GM12878 (cell line): ENCODE measurements at regions not wholly inside any gene's neighbourhood (a gene's known extent, or its start where the extent isn't known, plus 50 kb on each side); places are given as distances from the start of the nearest gene placed in this dataset.

Experiments
- ATAC-seq: fragments of 200-7000 bp; cut with Tn5 transposase; 3 replicates; pipeline ENCODE4 v1.9.1; 2020; ENCODE audit warnings: mild to moderate bottlenecking, moderate library complexity
- BruUV-seq: library from RNA; stranded (reverse); fragments of 400-500 nt; replicated peaks from 2 replicates; lab custom pipeline; 2021; lab: Mats Ljungman, UMichigan
- CTCF ChIA-PET: fragments of 300-600 bp; sonication (Branson Sonifier 250); formaldehyde crosslinking; extraction: SDS; loops from one replicate; lab custom pipeline; 2021; ENCODE audit warnings: inconsistent platforms; lab: Yijun Ruan, JAX
- POLR2A ChIA-PET: fragments of 350-600 bp; formaldehyde crosslinking; extraction: SDS; loops from one replicate; lab custom pipeline; 2021; ENCODE audit warnings: inconsistent platforms; lab: Charles Lee
- RAD21 ChIA-PET: fragments of 300-600 bp; sonication (Branson Sonifier 250); formaldehyde crosslinking; loops from one replicate; lab custom pipeline; 2023; ENCODE audit warnings: antibody characterized with exemption; ENCODE audit not compliant: unreplicated experiment; lab: Charles Lee
- SMC1A ChIA-PET: fragments of 300-600 bp; sonication (Branson Sonifier 250); formaldehyde crosslinking; loops from one replicate; lab custom pipeline; 2023; ENCODE audit not compliant: unreplicated experiment, uncharacterized antibody; lab: Charles Lee
- DNase-seq: peaks from one replicate; pipeline ENCODE4 v3.0.0-alpha.2; 2011; ENCODE audit warnings: low read depth, low spot score
- FAIRE-seq: peaks from 3 replicates; lab custom pipeline; 2011; peaks lifted over from hg19 to GRCh38; lab: Jason Lieb, UNC
- H2AFZ ChIP-seq: 2 replicates; pipeline ENCODE4 v1.6.0; 2011; ENCODE audit warnings: low read depth, low read length, control low read depth; ENCODE audit not compliant: control insufficient read depth
- H3K27ac ChIP-seq: 2 replicates; pipeline ENCODE4 v1.5.1; 2011; ENCODE audit warnings: control low read depth; ENCODE audit not compliant: control insufficient read depth, insufficient read depth
- H3K27me3 ChIP-seq, 2 experiments: replicated peaks in 1 of 2; 2 replicates each; pipeline versions ENCODE4 v1.6.0 to v1.6.1; 2011; ENCODE audit warnings: low read length in 1 of 2; ENCODE audit not compliant: control insufficient read depth in 2 of 2, insufficient read depth in 2 of 2
- H3K36me3 ChIP-seq, 2 experiments: 2 replicates each; pipeline ENCODE4 v1.5.1; 2011; ENCODE audit warnings: low read length in 1 of 2; ENCODE audit not compliant: control insufficient read depth in 2 of 2, insufficient read depth in 2 of 2
- H3K4me1 ChIP-seq: 2 replicates; pipeline ENCODE4 v1.6.1; 2011; ENCODE audit warnings: mild to moderate bottlenecking, low read length, moderate library complexity, mixed read lengths; ENCODE audit not compliant: control insufficient read depth, insufficient read depth
- H3K4me2 ChIP-seq: 2 replicates; pipeline ENCODE4 v1.6.0; 2011; ENCODE audit warnings: control low read depth; ENCODE audit not compliant: control insufficient read depth, insufficient read depth
- H3K4me3 ChIP-seq: fragments of 200-600 bp; sonication (generic); 2 replicates; pipeline ENCODE4 v1.5.1; 2016
- H3K79me2 ChIP-seq: 2 replicates; pipeline ENCODE4 v1.6.0; 2011; ENCODE audit warnings: low read length; ENCODE audit not compliant: control insufficient read depth, insufficient read depth
- H3K9ac ChIP-seq: 2 replicates; pipeline ENCODE4 v1.8.0; 2011; ENCODE audit warnings: low read length, control low read depth, mixed read lengths; ENCODE audit not compliant: control insufficient read depth, insufficient read depth
- H3K9me3 ChIP-seq: replicated peaks from 3 replicates; pipeline ENCODE4 v1.5.1; 2011; ENCODE audit warnings: mild to moderate bottlenecking, low read length; ENCODE audit not compliant: control insufficient read depth, insufficient read depth
- H4K20me1 ChIP-seq: 2 replicates; pipeline ENCODE4 v1.6.0; 2011; ENCODE audit not compliant: control insufficient read depth, insufficient read depth
- CUX1 ChIP-seq: IDR thresholded peaks from 2 replicates; pipeline ENCODE4 v1.6.1; 2012; ENCODE audit warnings: improper control_type of control experiment, low read depth, low read length; ENCODE audit not compliant: insufficient replicate concordance
- EED ChIP-seq: sonication (generic); IDR thresholded peaks from 2 replicates; pipeline ENCODE4 v1.6.1; 2016; ENCODE audit warnings: antibody characterized with exemption, low read depth
- ESRRA ChIP-seq: IDR thresholded peaks from 2 replicates; pipeline ENCODE4 v1.6.1; 2012; ENCODE audit warnings: mild to moderate bottlenecking, low read length, improper control_type of control experiment
- EZH2 ChIP-seq: IDR thresholded peaks from 2 replicates; pipeline ENCODE4 v1.6.1; 2012; ENCODE audit warnings: low read depth, mild to moderate bottlenecking, control low read depth, inconsistent platforms, low read length, borderline replicate concordance; ENCODE audit not compliant: control insufficient read depth
- FOXK2 ChIP-seq: fragments of 450-650 bp; IDR thresholded peaks from 2 replicates; pipeline ENCODE4 v1.6.1; 2017; ENCODE audit warnings: mild to moderate bottlenecking, moderate library complexity
- KAT2A ChIP-seq: conservative IDR thresholded peaks from 2 replicates; pipeline ENCODE4 v1.6.1; 2011; ENCODE audit warnings: low read depth, low read length; ENCODE audit not compliant: control insufficient read depth
- MXI1 ChIP-seq: fragments of 150-350 bp; IDR thresholded peaks from 2 replicates; pipeline ENCODE4 v1.6.1; 2011; ENCODE audit warnings: low read depth, mild to moderate bottlenecking, inconsistent platforms, low read length, improper control_type of control experiment
- NFIC ChIP-seq: IDR thresholded peaks from 2 replicates; pipeline ENCODE4 v1.6.1; 2012; ENCODE audit warnings: low read depth, mild to moderate bottlenecking, inconsistent platforms, low read length, moderate library complexity
- PAX5 ChIP-seq: IDR thresholded peaks from 2 replicates; pipeline ENCODE4 v1.6.1; 2011; ENCODE audit warnings: low read depth, low read length, borderline replicate concordance
- POLR2AphosphoS5 ChIP-seq: IDR thresholded peaks from 2 replicates; pipeline ENCODE4 v1.6.1; 2011; ENCODE audit warnings: mild to moderate bottlenecking, low read length, inconsistent platforms
- RELA ChIP-seq: fragments of 450-650 bp; IDR thresholded peaks from 2 replicates; pipeline ENCODE4 v1.8.0; 2014; ENCODE audit warnings: borderline replicate concordance; ENCODE audit not compliant: partially characterized antibody
- STAT3 ChIP-seq: IDR thresholded peaks from 2 replicates; pipeline ENCODE4 v1.6.1; 2011; ENCODE audit warnings: low read depth, low read length, improper control_type of control experiment
- SUZ12 ChIP-seq: fragments of 200-600 bp; sonication (generic); IDR thresholded peaks from one replicate; pipeline ENCODE4 v1.6.1; 2018; ENCODE audit warnings: antibody characterized with exemption, mild to moderate bottlenecking; ENCODE audit not compliant: unreplicated experiment
- TARDBP ChIP-seq: IDR thresholded peaks from 2 replicates; pipeline ENCODE4 v1.6.1; 2016; ENCODE audit warnings: borderline replicate concordance
- TBL1XR1 ChIP-seq: IDR thresholded peaks from 2 replicates; pipeline ENCODE4 v1.6.1; 2012; ENCODE audit warnings: low read depth, low read length, improper control_type of control experiment
- YBX1 ChIP-seq: fragments of 450-650 bp; IDR thresholded peaks from 2 replicates; pipeline ENCODE4 v1.6.1; 2016; ENCODE audit warnings: antibody characterized with exemption
- ZBTB4 ChIP-seq: fragments of 450-650 bp; formaldehyde crosslinking; IDR thresholded peaks from 2 replicates; pipeline ENCODE4 v1.4.0; 2022; ENCODE audit warnings: mild to moderate bottlenecking, moderate library complexity
- ZNF217 ChIP-seq: fragments of 450-650 bp; IDR thresholded peaks from 2 replicates; pipeline ENCODE4 v1.6.1; 2017; ENCODE audit warnings: antibody characterized with exemption, mild to moderate bottlenecking
- ZZZ3 ChIP-seq: IDR thresholded peaks from 2 replicates; pipeline ENCODE4 v1.6.1; 2011; ENCODE audit warnings: low read depth; ENCODE audit not compliant: control insufficient read depth, insufficient read length
- WGBS: methylation state at CpG from one replicate; pipeline ENCODE4 v1.1.6; 2016; ENCODE audit warnings: low lambda C conversion rate; ENCODE audit not compliant: insufficient replicate concordance, insufficient coverage; ENCODE audit errors: missing lambda C conversion rate; 5-methylcytosine and 5-hydroxymethylcytosine counted together
- in situ Hi-C: fragments of 300-500 bp; cut with MboI; formaldehyde crosslinking; loops from 9 replicates; pipeline ENCODE4 v1.14.3; 2018; ENCODE audit warnings: mixed read lengths
- intact Hi-C: fragments of 100-400 bp; cut with micrococcal nuclease; formaldehyde crosslinking; loops from one replicate; pipeline ENCODE4 v1.14.2; 2022; ENCODE audit not compliant: unreplicated experiment

- H3K9me3 ChIP-seq, result no peaks in the 10 kb centered on the region
- in situ Hi-C loops, result no loop called here
- intact Hi-C loops, result no loop called here
- H3K36me3 ChIP-seq, result no peaks in the 10 kb centered on the region
- FAIRE-seq (no peak), ATAC-seq (no peak), DNase-seq (no peak)
- no peak overlapping the region for H3K4me3 ChIP-seq
- ChIA-PET CTCF (no interaction called here), RAD21 (no interaction called here), SMC1A (interaction anchor here (1.4 kb wide), 1 partner anchor 40 kb away, joined by 3 read pairs; no protein-coding TSS in a partner anchor), POLR2A (no interaction called here)
- H4K20me1 ChIP-seq, result no peaks in the 10 kb centered on the region
- H3K27ac ChIP-seq, result no peak overlapping the region
- TF ChIP-seq PAX5, result no peak
- TF ChIP-seq SUZ12, result no peak
- no peak for TF ChIP-seq ZZZ3
- TF ChIP-seq STAT3, result no peak
- TF ChIP-seq KAT2A, result no peak
- no peak for TF ChIP-seq EED
- TF ChIP-seq MXI1, result no peak
- TF ChIP-seq EZH2, result no peak
- TF ChIP-seq ZNF217, result no peak
- TF ChIP-seq TARDBP, result no peak
- no peak for TF ChIP-seq POLR2AphosphoS5
- no peak for TF ChIP-seq YBX1
- no peak for TF ChIP-seq CUX1
- TF ChIP-seq ESRRA, result no peak
- no peak for TF ChIP-seq RELA
- TF ChIP-seq ZBTB4 (CRISPR knock-in tag), result no peak
- TF ChIP-seq FOXK2, result no peak
- no peak for TF ChIP-seq TBL1XR1
- TF ChIP-seq NFIC, result no peak
- H2AFZ ChIP-seq, result no peak overlapping the region
- no peaks in the 10 kb centered on the region for H3K79me2 ChIP-seq
- WGBS, result 16% methylated on average over 5 of the region's 5 CpGs
- H3K4me2 ChIP-seq, result no peak overlapping the region
- no peak overlapping the region for H3K9ac ChIP-seq
- no peaks in the 10 kb centered on the region for H3K4me1 ChIP-seq
- BruUV-seq, result no TSS peak
- no peaks in the 10 kb centered on the region for H3K27me3 ChIP-seq
Measured at GRCh38 chr6:164439331-164439730, 870.1 kb downstream of the C6orf118 start.
